ENCODE measurements at regions not wholly inside any gene's neighbourhood (a gene's known extent, or its start where the extent isn't known, plus 50 kb on each side); places are given as distances from the start of the nearest gene placed in this dataset.

DNA sequence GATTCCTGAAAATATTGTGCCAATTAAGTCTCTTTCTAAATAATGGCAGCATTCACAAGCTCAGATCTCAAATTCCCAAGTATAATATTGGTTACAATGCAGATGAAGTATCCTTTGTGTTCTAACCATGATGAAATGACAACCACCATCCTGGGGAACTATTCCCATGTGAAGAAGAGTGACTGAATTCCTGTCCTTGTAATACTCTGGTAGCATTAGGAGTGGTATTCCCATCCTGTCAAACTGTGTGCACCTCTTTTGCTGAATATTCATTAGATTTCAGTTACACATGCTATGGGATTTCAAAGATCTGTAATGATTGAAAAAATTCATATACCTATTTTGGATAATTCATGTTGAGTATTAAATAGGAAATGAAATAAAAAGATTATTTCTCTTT lies 86.1 kb upstream of the SMIM30 start:
- TF ChIP-seq, protein P1, sequence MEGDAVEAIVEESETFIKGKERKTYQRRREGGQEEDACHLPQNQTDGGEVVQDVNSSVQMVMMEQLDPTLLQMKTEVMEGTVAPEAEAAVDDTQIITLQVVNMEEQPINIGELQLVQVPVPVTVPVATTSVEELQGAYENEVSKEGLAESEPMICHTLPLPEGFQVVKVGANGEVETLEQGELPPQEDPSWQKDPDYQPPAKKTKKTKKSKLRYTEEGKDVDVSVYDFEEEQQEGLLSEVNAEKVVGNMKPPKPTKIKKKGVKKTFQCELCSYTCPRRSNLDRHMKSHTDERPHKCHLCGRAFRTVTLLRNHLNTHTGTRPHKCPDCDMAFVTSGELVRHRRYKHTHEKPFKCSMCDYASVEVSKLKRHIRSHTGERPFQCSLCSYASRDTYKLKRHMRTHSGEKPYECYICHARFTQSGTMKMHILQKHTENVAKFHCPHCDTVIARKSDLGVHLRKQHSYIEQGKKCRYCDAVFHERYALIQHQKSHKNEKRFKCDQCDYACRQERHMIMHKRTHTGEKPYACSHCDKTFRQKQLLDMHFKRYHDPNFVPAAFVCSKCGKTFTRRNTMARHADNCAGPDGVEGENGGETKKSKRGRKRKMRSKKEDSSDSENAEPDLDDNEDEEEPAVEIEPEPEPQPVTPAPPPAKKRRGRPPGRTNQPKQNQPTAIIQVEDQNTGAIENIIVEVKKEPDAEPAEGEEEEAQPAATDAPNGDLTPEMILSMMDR (IDR thresholded peaks at IDR 0.05) = no peak
- no peak for TF ChIP-seq POLR2AphosphoS5 (IDR thresholded peaks at IDR 0.05; ENCODE audit: insufficient read depth in 1 of 2, low read depth in 1 of 2)
